H9 (cell line): ENCODE measurements at regions not wholly inside any gene's neighbourhood (a gene's known extent, or its start where the extent isn't known, plus 50 kb on each side); places are given as distances from the start of the nearest gene placed in this dataset.

Source experiments
- DNase-seq: peaks from one replicate; pipeline ENCODE4 v3.0.0-alpha.2; 2017
- H2AFZ ChIP-seq: one replicate; pipeline ENCODE4 v1.6.1; 2013; ENCODE audit warnings: mild to moderate bottlenecking, low read length, control low read depth, moderate library complexity
- H2AK5ac ChIP-seq: 2 replicates; pipeline ENCODE4 v1.6.1; 2013; ENCODE audit warnings: low read length, control low read depth, mixed read lengths; ENCODE audit not compliant: insufficient read length
- H2BK120ac ChIP-seq: one replicate; pipeline ENCODE4 v1.6.1; 2013; ENCODE audit warnings: low read depth, mild to moderate bottlenecking, low read length, control low read depth, inconsistent platforms; ENCODE audit not compliant: poor library complexity, severe bottlenecking
- H2BK12ac ChIP-seq: 2 replicates; pipeline ENCODE4 v1.6.1; 2013; ENCODE audit warnings: low read length, control low read depth, mixed read lengths, low read depth; ENCODE audit not compliant: insufficient read length
- H2BK15ac ChIP-seq: 2 replicates; pipeline ENCODE4 v1.6.1; 2013; ENCODE audit warnings: low read depth, low read length, control low read depth
- H2BK20ac ChIP-seq: one replicate; pipeline ENCODE4 v1.6.1; 2013; ENCODE audit warnings: low read depth, mild to moderate bottlenecking, low read length, control low read depth, inconsistent platforms; ENCODE audit not compliant: poor library complexity, severe bottlenecking
- H2BK5ac ChIP-seq: 2 replicates; pipeline ENCODE4 v1.6.1; 2013; ENCODE audit warnings: low read length, control low read depth, mixed read lengths; ENCODE audit not compliant: insufficient read length
- H3K14ac ChIP-seq: 2 replicates; pipeline ENCODE4 v1.6.1; 2013; ENCODE audit warnings: low read length, control low read depth; ENCODE audit not compliant: insufficient read depth
- H3K18ac ChIP-seq: 2 replicates; pipeline ENCODE4 v1.6.1; 2013; ENCODE audit warnings: low read depth, mild to moderate bottlenecking, mixed read lengths, low read length, control low read depth; ENCODE audit not compliant: insufficient read length
- H3K23ac ChIP-seq: 2 replicates; pipeline ENCODE4 v1.6.1; 2013; ENCODE audit warnings: low read length, control low read depth, mixed read lengths, low read depth; ENCODE audit not compliant: insufficient read length
- H3K23me2 ChIP-seq: 2 replicates; pipeline ENCODE4 v1.6.1; 2013; ENCODE audit warnings: low read depth, mild to moderate bottlenecking, mixed read lengths, low read length, control low read depth; ENCODE audit not compliant: insufficient read length, poor library complexity, severe bottlenecking
- H3K27ac ChIP-seq: 2 replicates; pipeline ENCODE4 v1.5.1; 2013; ENCODE audit warnings: low read length, control low read depth, mixed read lengths, low read depth; ENCODE audit not compliant: insufficient read length
- H3K27me3 ChIP-seq: 2 replicates; pipeline ENCODE4 v1.6.1; 2013; ENCODE audit warnings: low read length, control low read depth, inconsistent platforms; ENCODE audit not compliant: insufficient read depth
- H3K4ac ChIP-seq: 2 replicates; pipeline ENCODE4 v1.6.1; 2013; ENCODE audit warnings: low read depth, mild to moderate bottlenecking, control low read depth, inconsistent platforms, low read length, moderate library complexity
- H3K4me1 ChIP-seq: 2 replicates; pipeline ENCODE4 v1.6.1; 2013; ENCODE audit warnings: low read length, control low read depth, inconsistent platforms; ENCODE audit not compliant: insufficient read depth
- H3K4me2 ChIP-seq: 2 replicates; pipeline ENCODE4 v1.6.1; 2013; ENCODE audit warnings: low read length, control low read depth, mixed read lengths; ENCODE audit not compliant: insufficient read length, insufficient read depth
- H3K56ac ChIP-seq: 2 replicates; pipeline ENCODE4 v1.6.1; 2013; ENCODE audit warnings: low read depth, mild to moderate bottlenecking, mixed read lengths, low read length, control low read depth; ENCODE audit not compliant: insufficient read length
- H3K79me1 ChIP-seq: 2 replicates; pipeline ENCODE4 v1.6.1; 2013; ENCODE audit warnings: low read depth, mild to moderate bottlenecking, moderate library complexity, low read length, control low read depth, inconsistent platforms; ENCODE audit not compliant: insufficient read depth, poor library complexity, severe bottlenecking
- H3K79me2 ChIP-seq: 2 replicates; pipeline ENCODE4 v1.6.1; 2013; ENCODE audit warnings: low read length, control low read depth, inconsistent platforms; ENCODE audit not compliant: insufficient read depth
- H3K9ac ChIP-seq: 2 replicates; pipeline ENCODE4 v1.6.1; 2013; ENCODE audit warnings: low read length, control low read depth, mixed read lengths; ENCODE audit not compliant: insufficient read length; ENCODE audit errors: extremely low read depth
- H3K9me3 ChIP-seq: one replicate; pipeline ENCODE4 v1.6.1; 2013; ENCODE audit warnings: low read depth, low read length, inconsistent platforms; ENCODE audit not compliant: control insufficient read depth
- H3T11ph ChIP-seq: one replicate; pipeline ENCODE4 v1.6.1; 2013; ENCODE audit warnings: mild to moderate bottlenecking, low read length, control low read depth, inconsistent platforms
- H4K20me1 ChIP-seq: one replicate; pipeline ENCODE4 v1.6.1; 2013; ENCODE audit not compliant: control insufficient read depth, insufficient read length, insufficient read depth
- H4K5ac ChIP-seq: 2 replicates; pipeline ENCODE4 v1.6.1; 2013; ENCODE audit warnings: low read depth, mild to moderate bottlenecking, mixed read lengths, low read length, control low read depth; ENCODE audit not compliant: insufficient read length
- H4K8ac ChIP-seq: replicated peaks from 2 replicates; pipeline ENCODE4 v1.6.1; 2013; ENCODE audit warnings: low read length, control low read depth, mixed read lengths, low read depth; ENCODE audit not compliant: insufficient read length
- H4K91ac ChIP-seq: 2 replicates; pipeline ENCODE4 v1.6.1; 2013; ENCODE audit warnings: low read depth, mild to moderate bottlenecking, moderate library complexity, mixed read lengths, low read length, control low read depth; ENCODE audit not compliant: insufficient read length
- H3K27ac Mint-ChIP-seq, 3 experiments: 2 replicates in 2 of 3; 3 replicates in 1 of 3; pipeline ENCODE4 v1.8.0; 2020 to 2021; ENCODE audit warnings: mixed read lengths in 3 of 3, mild to moderate bottlenecking in 1 of 3, moderate library complexity in 1 of 3
- H3K27me3 Mint-ChIP-seq: 2 replicates; pipeline ENCODE4 v1.8.0; 2021; ENCODE audit warnings: low read depth, mild to moderate bottlenecking, moderate library complexity, mixed read lengths
- H3K36me3 Mint-ChIP-seq, 3 experiments: 2 replicates in 2 of 3; 3 replicates in 1 of 3; pipeline ENCODE4 v1.8.0; 2020 to 2021; ENCODE audit warnings: low read depth in 3 of 3, mixed read lengths in 3 of 3; ENCODE audit not compliant: insufficient read depth in 1 of 3
- H3K4me1 Mint-ChIP-seq, 2 experiments: 2 replicates each; pipeline ENCODE4 v1.8.0; 2020; ENCODE audit warnings: mixed read lengths in 2 of 2
- H3K4me3 Mint-ChIP-seq, 2 experiments: 2 replicates in 1 of 2; 3 replicates in 1 of 2; pipeline ENCODE4 v1.8.0; 2020 to 2021; ENCODE audit warnings: mild to moderate bottlenecking in 2 of 2, mixed read lengths in 2 of 2, moderate library complexity in 1 of 2
- H3K9me3 Mint-ChIP-seq, 2 experiments: 2 replicates in 1 of 2; 3 replicates in 1 of 2; pipeline ENCODE4 v1.8.0; 2020; ENCODE audit warnings: mild to moderate bottlenecking in 2 of 2, mixed read lengths in 2 of 2, moderate library complexity in 1 of 2
- WGBS: extraction: QIAGEN DNeasy Blood & Tissue Kit; methylation state at CpG from one replicate; pipeline ENCODE4 v1.1.7; 2013; ENCODE audit warnings: missing lambda C conversion rate, low lambda C conversion rate, mixed read lengths; ENCODE audit not compliant: insufficient read length; ENCODE audit errors: extremely low coverage; 5-methylcytosine and 5-hydroxymethylcytosine counted together
- TF ChIP-seq, protein P1 (sequence below): fragments of 200-600 bp; sonication (generic); conservative IDR thresholded peaks from 3 replicates; pipeline ENCODE4 v1.8.0; 2021; ENCODE audit warnings: antibody characterized with exemption, mild to moderate bottlenecking

DNA sequence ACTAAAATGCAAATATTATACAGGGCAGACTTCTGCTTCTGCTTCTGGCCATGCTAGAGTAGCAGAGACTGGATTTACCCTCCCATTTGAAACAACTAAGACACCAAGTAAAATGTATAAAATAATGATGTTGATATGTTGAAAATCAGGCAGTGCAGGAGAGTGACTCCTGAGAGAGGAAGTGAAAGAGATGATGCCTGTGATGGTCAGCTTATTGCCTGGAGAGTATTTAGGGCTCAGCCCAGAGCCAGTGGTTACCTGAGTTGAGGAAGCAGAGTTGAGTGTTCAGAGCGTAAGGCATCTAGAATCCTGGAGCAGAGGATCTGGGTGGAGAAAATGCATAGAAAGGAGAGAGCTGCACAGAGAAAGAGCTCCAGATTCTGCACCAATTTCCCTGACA lies 131.8 kb upstream of the C14orf180 start:
- TF ChIP-seq, protein P1, sequence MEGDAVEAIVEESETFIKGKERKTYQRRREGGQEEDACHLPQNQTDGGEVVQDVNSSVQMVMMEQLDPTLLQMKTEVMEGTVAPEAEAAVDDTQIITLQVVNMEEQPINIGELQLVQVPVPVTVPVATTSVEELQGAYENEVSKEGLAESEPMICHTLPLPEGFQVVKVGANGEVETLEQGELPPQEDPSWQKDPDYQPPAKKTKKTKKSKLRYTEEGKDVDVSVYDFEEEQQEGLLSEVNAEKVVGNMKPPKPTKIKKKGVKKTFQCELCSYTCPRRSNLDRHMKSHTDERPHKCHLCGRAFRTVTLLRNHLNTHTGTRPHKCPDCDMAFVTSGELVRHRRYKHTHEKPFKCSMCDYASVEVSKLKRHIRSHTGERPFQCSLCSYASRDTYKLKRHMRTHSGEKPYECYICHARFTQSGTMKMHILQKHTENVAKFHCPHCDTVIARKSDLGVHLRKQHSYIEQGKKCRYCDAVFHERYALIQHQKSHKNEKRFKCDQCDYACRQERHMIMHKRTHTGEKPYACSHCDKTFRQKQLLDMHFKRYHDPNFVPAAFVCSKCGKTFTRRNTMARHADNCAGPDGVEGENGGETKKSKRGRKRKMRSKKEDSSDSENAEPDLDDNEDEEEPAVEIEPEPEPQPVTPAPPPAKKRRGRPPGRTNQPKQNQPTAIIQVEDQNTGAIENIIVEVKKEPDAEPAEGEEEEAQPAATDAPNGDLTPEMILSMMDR = no peak
- Histone ChIP-seq H3K79me2 (no peaks in the 10 kb centered on the region), H3K4me2 (no peak overlapping the region), H2BK5ac (no peak overlapping the region), H3K9me3 (no peaks in the 10 kb centered on the region), H2BK20ac (no peak overlapping the region), H2BK15ac (no peak overlapping the region), H3K79me1 (no peaks in the 10 kb centered on the region), H3K9ac (no peak overlapping the region), H2AK5ac (no peak overlapping the region), H3K23me2 (no peaks in the 10 kb centered on the region), H4K8ac (no peak overlapping the region), H3K4ac (no peak overlapping the region), H2AFZ (no peak overlapping the region), H4K5ac (no peak overlapping the region), H3K27ac (no peak overlapping the region), H3K27me3 (no peaks in the 10 kb centered on the region), H4K91ac (no peak overlapping the region), H3K18ac (no peak overlapping the region), H3T11ph (no peak overlapping the region), H3K4me1 (no peaks in the 10 kb centered on the region; the same call in 1 of the 2 replicates), H4K20me1 (no peaks in the 10 kb centered on the region), H2BK12ac (no peak overlapping the region), H3K56ac (no peak overlapping the region), H3K23ac (no peak overlapping the region), H3K14ac (no peak overlapping the region), H2BK120ac (no peak overlapping the region)
- no CpG with 5 or more reads among the region's 1 CpG for WGBS
- Mint-ChIP-seq H3K4me1 (peaks cover 6 to 9% of the 10 kb centered on the region in 2 experiments), H3K36me3 (no peaks in the 10 kb centered on the region; a peak in 1 of 7 replicates), H3K27me3 (peaks cover 25% of the 10 kb centered on the region), H3K9me3 (peaks cover 17 to 24% of the 10 kb centered on the region in 2 experiments), H3K27ac (no peak overlapping the region), H3K4me3 (no peak overlapping the region)
- no peak for DNase-seq
